HG03175 (cell line): ENCODE measurements at regions not wholly inside any gene's neighbourhood (a gene's known extent, or its start where the extent isn't known, plus 50 kb on each side); places are given as distances from the start of the nearest gene placed in this dataset.

ENCODE experiments used
- ATAC-seq: cut with Tn5 transposase; IDR thresholded peaks from one replicate; pipeline ENCODE4 v1.9.1; 2021; ENCODE audit warnings: mild to moderate bottlenecking, moderate library complexity; ENCODE audit not compliant: unreplicated experiment

DNA sequence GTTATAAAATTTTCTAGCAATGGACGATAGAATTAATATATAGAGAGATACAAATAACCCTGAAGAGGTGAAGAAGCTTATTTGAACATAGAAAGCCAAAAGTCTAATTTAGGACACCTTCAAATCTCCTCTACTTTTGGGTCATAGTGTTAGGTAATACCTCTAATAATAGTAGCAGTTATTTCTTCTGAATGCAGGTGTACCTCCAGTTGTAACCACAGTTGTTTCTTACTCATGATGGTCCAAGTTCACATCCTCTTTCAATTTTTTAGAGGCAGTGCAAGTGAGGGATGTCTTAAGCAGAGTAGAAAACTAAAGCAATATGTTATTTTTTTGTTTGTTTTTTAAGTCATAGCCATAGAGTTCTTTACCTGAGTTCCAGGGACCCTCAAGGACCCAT lies 429.5 kb downstream of the CCDC85A start:
- no peak for ATAC-seq

DNA sequence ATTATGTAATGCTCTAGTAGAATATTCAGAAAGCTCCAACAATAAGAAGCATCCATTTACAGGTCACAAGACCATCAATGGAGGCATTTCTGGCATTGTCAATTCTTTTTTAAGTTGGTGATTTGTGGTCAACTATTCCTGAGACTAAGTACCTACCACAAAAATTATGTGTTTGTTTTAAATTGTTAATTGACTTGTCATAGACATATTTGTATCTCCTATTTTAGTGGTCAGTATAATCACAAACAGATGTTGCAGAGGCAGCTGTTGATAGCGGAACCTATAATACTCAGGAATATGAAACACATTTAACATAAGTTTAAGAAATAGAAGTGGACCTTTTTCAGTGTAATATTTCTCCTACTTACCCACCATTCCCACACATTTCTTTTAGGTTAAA lies 430.1 kb downstream of the CCDC85A start:
- no peak for ATAC-seq

DNA sequence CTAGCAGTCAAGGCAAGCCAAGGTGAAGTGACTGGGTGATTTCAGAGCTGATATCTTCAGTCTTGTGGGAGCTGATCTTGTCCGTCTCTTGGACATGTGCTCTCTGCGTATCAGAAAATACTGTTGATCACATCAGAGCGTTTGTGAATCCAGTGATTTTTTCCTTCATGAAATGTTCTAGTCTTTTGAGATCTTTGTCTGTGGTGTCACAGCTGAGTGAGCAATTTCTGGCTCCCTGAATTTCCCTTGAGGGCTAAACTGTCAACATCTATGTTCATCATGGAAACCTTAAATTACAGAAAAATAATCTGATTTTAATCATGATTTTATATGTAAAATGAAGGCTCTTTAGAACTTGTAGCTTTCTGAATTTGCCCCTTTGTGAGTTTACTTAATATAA lies 432.0 kb downstream of the CCDC85A start:
- no peak for ATAC-seq

- ATAC-seq, result no peak
Observed at GRCh38 chr2:56624181-56624580, 440.4 kb downstream of the CCDC85A start.

- ATAC-seq, result no peak
Observed at GRCh38 chr2:56626927-56627326, 443.1 kb downstream of the CCDC85A start.

DNA sequence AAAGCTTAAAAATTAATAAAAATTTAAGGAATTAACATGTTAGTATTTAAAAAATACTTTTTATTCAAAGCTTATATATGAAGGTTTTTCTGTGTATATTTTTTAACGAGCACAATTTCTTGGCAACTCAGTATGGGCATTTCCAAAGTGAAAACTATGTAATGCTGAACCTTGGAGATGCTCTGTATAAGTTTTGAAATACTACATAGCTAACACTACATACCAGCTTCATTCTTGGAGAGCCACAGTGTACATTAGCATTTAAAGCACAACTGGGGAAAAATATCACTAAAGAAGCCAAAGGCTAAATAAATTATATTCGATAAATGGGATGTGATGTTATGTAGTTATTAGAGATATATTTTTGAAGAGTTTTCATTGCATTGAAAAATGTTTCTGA lies 446.5 kb downstream of the CCDC85A start:
- ATAC-seq, result no peak

DNA sequence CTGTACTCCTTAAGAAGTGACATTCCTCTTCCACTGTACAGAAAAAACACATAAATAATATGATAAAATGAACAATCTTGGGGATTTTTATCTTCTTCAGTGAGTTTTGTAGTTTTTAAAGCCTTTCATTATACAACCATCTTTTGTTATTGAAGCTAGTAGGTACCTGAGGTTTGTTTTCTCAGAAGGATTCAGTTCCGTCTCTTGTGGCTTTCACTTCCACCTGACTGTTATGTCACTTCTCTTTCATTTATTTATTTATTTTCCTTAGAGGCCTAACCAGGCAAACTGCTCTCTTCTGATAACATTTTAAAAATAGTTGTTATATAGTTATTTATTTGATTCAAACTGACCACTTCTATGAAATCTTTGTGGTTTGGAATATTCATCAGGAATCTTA lies 464.2 kb downstream of the CCDC85A start:
- no peak for ATAC-seq

DNA sequence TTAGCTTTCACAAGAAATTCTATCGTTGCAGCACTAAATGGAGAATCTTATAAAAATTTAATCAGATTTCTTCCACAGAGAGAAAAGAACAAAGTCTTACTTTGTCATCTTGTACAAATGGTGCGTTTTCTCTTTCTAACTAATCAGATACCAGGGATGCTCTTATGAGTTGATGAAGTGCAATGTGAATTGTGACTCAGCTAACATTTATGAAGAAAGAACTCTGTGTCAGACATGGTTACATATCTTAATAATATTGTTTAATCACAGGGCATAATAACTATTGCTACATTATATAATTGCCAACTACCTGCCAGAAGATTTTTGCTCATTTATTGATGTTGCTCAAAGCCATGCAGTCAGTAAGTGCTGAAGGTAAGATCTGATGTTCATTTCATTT lies 465.0 kb downstream of the CCDC85A start:
- no peak for ATAC-seq

GRCh38 chr2:56654936-56655335 lies 471.1 kb downstream of the CCDC85A start:
- ATAC-seq, result no peak

- no peak for ATAC-seq
Observed at GRCh38 chr2:56656826-56657225, 473.0 kb downstream of the CCDC85A start.

DNA sequence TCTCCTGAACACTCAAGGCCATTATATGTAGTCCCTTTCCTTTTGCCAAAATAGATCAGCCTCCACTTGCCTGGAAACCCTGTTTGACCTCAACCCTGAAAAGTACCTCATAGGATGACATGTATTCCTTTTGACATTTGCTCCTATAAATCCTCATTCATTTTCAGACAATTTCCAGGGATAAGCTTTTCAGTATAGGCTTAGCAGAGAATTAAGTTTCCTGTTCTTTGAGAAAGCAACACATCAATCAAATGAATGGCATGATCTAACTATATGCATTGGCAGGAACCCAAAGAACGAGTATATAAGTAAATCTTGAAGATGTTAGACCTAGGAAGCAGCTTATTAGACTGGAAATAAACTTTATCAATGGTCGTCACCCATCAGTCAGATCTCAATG lies 483.0 kb downstream of the CCDC85A start:
- ATAC-seq, result no peak

DNA sequence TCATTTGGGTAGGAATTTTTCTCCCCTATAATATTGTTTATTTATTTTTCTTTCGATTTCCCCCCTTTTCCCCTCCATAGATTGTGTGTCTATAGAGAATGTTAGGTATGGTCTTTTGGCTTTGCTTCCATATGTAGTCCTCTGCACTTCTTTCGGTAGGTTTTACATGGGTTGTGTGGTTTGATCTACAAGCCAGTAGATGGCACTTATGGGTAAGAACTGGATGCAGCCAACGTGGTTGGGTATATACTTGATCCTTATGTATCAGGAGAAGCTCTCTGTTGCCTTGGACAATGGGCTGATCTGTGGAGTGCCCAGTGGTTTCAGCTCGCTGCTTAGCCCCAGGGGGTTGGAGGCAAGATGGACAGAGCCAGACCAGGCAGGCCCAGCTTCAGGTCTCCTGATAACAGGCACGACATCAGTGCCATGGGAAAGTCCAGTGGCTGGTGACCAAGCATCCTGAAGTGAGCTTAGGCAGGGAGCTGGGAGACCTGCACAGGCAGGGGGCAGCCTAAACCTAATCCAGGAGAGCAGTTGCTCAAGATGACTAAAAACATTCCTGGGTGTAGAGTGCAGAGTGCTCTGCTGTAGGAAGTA lies 488.3 kb downstream of the CCDC85A start:
- ATAC-seq, result no peak

- no peak for ATAC-seq
Observed at GRCh38 chr2:56674084-56674483, 490.3 kb downstream of the CCDC85A start.

DNA sequence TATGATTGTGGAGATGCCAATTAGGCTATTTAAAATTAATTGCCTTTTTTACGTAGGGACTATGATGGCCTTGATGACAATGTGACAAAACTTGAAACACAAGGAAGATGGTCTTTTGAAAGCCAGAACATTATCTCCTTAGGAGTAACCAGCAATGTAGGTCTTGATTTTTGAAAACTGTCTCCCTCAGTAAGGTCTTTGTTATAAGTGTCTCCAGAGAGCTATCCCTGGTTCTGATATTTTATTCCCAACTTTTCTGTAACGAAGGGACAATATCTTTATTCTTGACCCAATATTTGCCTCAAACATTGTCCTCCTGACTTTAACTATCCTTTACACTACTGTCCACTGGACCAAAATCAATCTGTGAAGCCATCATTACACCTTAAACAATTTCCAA lies 493.2 kb downstream of the CCDC85A start:
- no peak for ATAC-seq

GRCh38 chr2:56680971-56681631 lies 497.3 kb downstream of the CCDC85A start:
- no peak for ATAC-seq

GRCh38 chr2:56681659-56682396 lies 498.0 kb downstream of the CCDC85A start:
- ATAC-seq, result no peak

DNA sequence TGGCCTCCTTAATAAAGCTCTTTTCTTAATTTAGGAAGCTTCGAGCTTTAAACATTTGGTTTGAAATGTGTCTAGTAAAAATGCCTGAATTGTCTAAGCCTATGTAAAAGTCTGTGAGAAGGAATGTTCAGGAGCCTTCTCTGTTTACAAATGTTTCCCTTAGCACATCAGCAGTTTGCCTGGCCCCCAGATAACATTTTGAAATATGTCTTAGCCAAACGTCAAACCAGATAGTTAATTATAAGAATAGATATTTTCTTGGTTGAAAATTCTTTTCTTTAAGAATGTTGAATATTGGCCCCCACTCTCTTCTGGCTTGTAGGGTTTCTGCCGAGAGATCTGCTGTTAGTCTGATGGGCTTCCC lies 498.6 kb downstream of the CCDC85A start:
- no peak for ATAC-seq

DNA sequence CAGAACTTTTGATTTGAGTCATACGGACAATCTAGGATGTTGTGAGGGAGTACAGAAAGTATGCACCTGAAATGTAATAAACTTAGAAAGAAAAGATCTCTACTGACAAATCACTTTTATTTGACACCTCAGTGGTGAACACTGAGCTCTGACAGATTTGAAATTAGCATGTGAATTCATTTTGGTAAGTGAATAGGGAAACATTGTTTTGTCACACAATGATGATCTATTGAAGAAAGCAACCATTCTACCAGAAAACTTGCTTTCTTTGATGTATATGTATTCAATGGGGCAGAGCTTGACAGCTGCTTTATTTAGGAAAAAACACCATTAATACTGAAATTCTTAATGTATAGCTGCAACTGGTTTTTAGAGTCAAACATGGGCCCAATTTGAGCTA lies 500.5 kb downstream of the CCDC85A start:
- ATAC-seq, result no peak

- ATAC-seq, result no peak
Observed at GRCh38 chr2:56685205-56685604, 501.4 kb downstream of the CCDC85A start.

DNA sequence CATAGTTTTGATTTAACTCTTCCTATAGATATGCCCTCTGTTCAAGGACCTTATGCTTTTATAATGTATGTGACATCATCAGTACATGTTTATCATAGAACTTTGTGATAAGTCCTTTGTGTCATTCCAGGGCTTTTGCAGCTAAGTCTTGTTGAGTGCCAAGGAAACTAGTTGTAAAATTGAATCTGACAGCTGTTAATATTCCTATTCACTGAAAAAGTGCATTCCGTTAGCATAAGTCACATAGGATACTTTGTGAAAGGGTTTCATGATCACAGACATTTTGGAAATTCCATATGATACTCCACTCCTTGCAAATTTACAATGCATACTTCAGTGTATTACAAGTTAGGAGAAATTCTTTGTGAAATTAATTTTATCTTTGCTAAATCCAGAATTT lies 503.4 kb downstream of the CCDC85A start:
- no peak for ATAC-seq

DNA sequence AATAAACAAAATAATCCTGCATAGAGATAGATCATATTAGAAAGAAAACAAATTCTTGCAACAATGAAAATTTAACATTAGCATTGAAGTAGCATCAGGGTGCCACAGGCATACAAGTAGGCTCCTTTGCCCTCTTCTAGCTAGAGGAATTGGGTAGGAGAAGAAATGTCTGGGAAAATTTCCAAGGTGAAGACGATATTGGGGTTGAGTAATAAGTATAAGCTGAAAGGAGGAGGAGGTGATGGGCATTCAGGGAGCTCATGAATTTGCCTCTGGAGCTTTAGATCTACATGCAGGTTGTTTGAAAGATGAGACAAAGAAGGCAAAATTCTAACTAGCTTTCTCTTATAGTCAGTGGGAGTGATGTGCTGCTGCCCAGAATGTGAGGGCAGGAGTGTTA lies 504.9 kb downstream of the CCDC85A start:
- ATAC-seq, result no peak

DNA sequence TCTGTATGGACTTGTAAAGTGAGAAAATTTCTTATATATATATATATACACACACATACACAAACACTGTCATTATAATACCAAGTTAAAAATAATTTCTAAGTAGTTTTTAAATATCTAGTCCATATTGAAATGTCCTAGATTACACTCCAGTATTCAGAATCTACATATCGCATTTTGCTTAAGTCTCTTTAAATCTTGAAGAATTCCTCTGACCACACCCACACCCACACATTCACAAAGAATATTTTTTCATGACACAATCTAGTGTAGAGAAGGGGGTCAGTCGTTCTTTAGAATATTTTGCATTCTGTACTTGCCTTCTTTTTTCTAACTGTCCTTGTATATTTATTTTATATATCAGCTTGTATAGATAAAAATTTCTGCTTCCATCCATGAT lies 509.7 kb downstream of the CCDC85A start:
- no peak for ATAC-seq
